Stimulated activated CD8-positive, alpha-beta memory T cell treated with anti-CD3 and anti-CD28 coated beads, Interleukin-12 subunit alpha, Interleukin-12 subunit beta, amount 100 ng/mL, for 1 hour (primary cell): ENCODE measurements at regions not wholly inside any gene's neighbourhood (a gene's known extent, or its start where the extent isn't known, plus 50 kb on each side); places are given as distances from the start of the nearest gene placed in this dataset.
A peak's percentile ranks its signal among the peaks of the same experiment; 100 is the strongest.
"Not testable (repeated sequence)": the region's sequence is repeated elsewhere in the genome, so short reads cannot be mapped to it uniquely, and the experiment has no call there.

ENCODE experiments used
- DNase-seq: peaks from one replicate; pipeline ENCODE4 v3.0.0-alpha.2; 2020; ENCODE audit warnings: low read depth

- no peak for DNase-seq
These were observed 51.4 kb downstream of the SLC41A2 start for GRCh38 chr12:104906695-104907094.

DNA sequence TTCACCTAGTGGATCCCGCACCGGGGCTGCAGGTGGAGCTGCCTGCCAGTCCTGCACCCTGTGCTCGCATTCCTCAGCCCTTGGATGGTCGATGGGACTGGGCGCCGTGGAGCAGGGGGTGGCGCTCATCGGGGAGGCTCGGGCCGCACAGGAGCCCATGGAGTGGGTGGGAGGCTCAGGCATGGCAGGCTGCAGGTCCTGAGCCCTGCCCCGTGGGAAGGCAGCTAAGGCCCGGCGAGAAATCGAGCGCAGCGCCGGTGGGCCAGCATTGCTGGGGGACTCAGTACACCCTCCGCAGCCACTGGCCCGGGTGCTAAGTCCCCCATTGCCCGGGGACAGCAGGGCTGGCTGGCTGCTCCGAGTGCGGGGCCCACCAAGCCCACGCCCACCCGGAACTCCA, 52.6 kb downstream of the SLC41A2 start:
- DNase-seq = not testable (repeated sequence)

GRCh38 chr12:104903648-104904423, 54.3 kb downstream of the SLC41A2 start:
- DNase-seq = no peak

DNA sequence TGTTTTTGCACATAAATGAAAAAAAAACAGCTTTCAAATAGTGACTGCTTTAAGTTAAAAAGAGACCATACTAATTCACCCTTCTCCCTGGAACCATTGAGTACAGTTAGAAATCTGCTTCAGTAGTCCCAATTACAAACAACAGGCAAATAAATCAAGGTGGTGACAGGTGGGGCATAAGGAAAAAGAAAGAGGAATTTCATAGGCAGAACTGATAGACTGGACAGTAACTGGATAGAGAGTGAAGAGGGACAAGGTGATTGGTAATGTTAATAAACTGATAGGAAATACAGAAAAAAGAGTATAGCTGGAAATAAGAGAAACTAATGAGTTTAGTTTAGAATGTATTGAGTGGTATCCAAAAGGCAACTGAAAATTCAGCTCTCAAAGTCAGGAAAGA, 56.0 kb downstream of the SLC41A2 start:
- DNase-seq = no peak

GRCh38 chr12:104896710-104897109, 61.4 kb downstream of the SLC41A2 start:
- no peak for DNase-seq

DNA sequence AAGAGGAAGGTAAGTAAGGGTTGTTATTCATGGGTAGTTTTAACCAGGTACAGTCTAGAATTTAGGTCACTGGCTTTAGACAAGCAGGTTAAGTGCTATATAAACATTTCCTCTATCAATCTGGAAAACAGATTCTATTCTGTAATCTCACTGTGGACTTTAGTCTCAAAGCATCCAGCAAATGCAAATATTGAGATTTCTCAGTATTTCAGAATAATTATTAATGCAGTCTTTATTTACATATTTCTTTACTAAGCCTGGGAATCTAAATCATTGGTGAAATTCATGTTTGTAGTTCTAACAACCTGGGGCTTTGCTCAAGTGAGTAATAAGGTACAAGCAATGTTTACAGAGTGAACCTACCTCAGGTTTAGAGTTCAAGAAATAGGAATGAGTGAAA, 61.9 kb downstream of the SLC41A2 start:
- no peak for DNase-seq

- DNase-seq = no peak
These were observed 62.7 kb downstream of the SLC41A2 start for GRCh38 chr12:104895415-104895814.

DNA sequence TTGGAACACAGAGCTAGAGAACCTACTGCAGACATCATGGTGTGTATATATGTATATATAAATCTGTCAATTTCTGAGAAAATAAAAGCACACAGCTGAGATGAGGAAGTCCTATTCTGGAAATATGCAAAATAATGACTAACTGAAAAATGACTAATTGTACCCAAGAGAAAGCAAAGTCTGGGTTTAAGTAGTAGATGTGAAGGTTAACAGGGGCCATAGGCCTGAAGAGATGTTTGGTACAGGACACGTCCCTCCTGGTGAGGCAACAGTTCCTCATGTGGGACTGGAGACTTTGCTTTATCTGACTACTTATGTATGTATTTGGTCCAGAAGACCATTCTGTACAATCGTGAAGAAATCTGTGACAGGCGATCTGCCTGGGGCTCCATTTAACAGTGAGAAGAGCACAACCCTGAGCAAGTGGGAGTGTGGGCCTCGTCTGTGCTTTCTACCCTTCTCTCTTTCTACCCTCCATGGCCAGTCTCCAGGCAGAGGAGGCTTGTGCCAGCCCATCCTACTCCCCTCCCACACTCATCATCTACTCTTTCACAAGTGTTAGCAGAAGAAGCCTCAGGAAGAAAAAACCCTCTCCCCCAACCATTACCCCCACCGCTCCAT, 67.5 kb downstream of the SLC41A2 start:
- DNase-seq = no peak

- no peak for DNase-seq
These were observed 68.4 kb downstream of the SLC41A2 start for GRCh38 chr12:104889735-104890134.

DNA sequence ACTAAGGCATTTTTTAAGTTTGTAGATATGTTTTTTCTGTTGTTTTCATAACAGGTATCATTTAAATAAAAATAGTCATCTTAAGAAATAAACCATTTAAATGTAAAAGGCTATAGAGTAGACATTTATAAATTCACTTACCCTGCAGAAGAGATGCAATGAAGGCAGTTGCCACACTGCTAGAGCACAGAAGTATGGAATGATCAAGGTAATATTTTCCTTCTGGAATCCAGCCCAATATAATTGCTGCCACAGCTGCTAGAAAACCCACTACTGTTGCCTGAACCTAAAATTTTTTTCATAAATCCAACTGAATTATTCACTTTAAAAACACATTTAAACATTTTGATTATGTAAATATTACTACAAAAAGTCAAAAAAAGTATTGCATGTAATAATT, 69.2 kb downstream of the SLC41A2 start:
- DNase-seq = no peak

DNA sequence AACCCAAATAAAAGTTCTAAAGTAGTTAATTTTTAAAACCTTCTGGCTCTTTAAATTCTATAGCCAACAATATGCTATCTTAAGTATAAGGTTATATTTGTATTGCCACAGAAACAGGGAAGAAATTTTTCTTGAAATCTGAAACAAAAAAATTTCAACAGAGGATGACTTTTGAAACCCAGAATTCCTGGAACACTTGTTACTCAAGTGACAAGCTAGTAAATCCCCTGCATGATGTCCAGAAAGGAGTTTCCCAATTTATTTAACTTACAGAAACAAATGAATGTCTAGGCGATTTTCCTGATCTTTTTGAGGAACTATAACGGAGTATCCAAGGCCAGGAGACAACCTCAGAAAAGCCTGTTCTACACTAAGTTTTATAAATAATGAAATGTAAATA, 69.6 kb downstream of the SLC41A2 start:
- DNase-seq = no peak

- no peak for DNase-seq
These were observed 70.6 kb downstream of the SLC41A2 start for GRCh38 chr12:104887452-104887851.

GRCh38 chr12:104886418-104887401, 71.4 kb downstream of the SLC41A2 start:
- no peak for DNase-seq

DNA sequence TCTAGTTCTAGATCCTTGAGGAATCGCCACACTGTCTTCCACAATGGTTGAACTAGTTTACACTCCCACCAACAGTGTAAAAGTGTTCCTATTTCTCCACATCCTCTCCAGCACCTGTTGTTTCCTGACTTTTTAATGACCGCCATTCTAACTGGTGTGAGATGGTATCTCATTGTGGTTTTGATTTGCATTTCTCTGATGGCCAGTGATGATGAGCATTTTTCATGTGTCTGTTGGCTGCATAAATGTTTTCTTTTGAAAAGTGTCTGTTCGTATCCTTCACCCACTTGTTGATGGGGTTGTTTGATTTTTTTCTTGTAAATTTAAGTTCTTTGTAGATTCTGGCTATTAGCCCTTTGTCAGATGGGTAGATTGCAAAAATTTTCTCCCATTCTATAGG, 79.2 kb downstream of the SLC41A2 start:
- DNase-seq = not testable (repeated sequence)

- DNase-seq = peak; percentile 8
These were observed 80.9 kb downstream of the SLC41A2 start for GRCh38 chr12:104877103-104877705.

DNA sequence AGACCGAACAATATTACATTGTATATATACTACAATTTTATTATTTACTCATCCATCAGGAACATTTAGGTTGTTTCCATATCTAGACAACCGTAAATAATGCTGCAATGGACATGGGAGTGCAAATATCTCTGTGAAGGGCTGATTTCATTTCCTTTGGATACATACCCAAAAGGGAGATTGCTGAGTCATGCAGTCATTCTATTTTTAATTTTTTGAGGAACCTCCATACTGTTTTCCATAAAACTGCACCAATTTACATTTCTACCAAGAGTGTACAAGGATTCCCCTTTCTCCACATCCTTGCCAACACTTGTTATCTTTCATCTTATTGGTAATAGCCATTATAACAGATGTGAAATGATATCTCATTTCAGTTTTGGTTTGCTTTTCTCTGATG, 84.7 kb downstream of the SLC41A2 start:
- DNase-seq = no peak

- no peak for DNase-seq
These were observed 87.3 kb downstream of the SLC41A2 start for GRCh38 chr12:104870797-104871196.

- DNase-seq = no peak
These were observed 91.8 kb downstream of the SLC41A2 start for GRCh38 chr12:104866291-104866690.

DNA sequence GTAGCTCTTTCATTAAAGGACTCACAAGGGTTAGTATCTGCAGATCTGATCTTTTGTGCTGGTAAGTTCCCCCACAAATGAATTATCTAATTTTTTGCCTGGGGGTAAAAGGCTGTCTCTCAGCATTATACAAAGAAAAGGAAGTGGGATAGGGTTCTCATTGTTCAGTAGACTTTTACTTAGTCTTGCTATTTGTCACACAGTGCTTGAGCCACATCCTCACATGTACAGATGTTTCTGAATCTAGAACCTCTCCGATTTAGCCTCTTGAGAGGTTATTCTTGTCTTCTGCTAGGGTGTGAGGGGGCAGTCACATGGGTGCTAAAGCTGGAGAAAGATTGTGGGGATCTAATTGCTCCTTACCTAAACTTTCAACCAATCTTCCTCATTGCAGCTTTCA, 93.0 kb downstream of the SLC41A2 start:
- no peak for DNase-seq

DNA sequence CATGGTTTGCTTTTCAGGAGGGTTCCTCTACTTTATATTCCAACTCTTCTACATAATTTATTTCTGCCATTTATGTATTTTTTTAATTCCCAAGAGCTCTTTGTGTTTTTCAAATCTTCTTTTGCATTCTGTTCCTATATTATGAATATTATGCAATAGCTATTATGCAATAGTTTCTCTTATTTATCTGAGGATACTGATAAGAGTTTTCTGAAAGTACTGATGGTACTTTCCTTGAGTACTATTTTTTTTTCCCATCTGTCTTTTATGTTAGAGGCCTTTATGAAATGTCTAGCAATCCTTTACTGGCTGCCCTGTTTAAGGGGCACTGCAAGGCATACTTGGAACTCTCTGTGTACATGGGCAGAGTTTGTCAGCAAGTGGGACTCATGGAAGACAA, 93.4 kb downstream of the SLC41A2 start:
- no peak for DNase-seq

- no peak for DNase-seq
These were observed 94.7 kb downstream of the SLC41A2 start for GRCh38 chr12:104863296-104863948.
